ENCODE measurements at regions not wholly inside any gene's neighbourhood (a gene's known extent, or its start where the extent isn't known, plus 50 kb on each side); places are given as distances from the start of the nearest gene placed in this dataset.

DNA sequence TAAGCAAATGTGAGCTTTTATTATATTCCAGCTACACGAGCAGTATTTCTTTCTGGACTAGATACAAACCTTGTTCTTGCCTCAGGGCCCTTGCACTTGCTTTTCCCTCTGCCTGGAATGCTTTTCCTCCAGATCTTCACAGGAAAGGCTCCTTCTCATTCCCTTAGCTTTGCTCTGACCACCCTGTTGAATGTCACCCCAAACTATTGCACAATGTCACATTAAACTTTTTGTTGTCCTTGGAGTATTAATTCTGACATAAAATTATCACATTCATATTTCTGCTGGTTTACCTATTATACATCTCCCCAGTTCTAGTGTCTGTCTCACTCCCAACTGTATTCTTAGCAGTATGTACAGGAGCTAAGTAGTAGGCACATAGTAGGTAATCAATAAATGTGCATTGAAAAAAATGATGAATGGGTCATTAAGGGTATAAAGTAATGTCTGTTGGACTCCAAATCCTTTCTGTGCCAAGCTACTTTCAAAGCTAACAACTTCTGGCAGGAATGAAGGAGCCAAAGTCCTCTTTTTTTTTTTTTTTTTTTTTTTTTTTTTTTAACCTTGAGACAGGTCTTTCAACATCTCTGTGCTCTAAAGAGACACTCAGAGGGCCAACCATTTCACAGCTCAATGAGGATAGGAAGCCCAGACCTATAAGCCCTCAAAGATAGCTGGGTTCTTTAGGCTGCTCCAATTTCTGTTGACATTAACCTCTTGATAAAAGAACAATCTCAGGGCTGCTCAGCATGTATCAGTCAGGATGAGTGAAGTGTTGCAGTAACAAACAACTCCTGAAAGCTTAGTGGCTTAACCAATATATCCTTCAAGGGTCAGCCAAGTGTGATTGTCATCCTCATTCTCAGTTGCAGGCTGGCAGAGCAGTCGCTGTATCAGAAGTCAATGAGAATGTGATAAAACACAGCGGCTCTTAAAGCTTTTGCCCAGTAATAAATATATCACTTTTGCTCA, 424.4 kb upstream of the TBX3 start:
- TF ChIP-seq, protein P1, sequence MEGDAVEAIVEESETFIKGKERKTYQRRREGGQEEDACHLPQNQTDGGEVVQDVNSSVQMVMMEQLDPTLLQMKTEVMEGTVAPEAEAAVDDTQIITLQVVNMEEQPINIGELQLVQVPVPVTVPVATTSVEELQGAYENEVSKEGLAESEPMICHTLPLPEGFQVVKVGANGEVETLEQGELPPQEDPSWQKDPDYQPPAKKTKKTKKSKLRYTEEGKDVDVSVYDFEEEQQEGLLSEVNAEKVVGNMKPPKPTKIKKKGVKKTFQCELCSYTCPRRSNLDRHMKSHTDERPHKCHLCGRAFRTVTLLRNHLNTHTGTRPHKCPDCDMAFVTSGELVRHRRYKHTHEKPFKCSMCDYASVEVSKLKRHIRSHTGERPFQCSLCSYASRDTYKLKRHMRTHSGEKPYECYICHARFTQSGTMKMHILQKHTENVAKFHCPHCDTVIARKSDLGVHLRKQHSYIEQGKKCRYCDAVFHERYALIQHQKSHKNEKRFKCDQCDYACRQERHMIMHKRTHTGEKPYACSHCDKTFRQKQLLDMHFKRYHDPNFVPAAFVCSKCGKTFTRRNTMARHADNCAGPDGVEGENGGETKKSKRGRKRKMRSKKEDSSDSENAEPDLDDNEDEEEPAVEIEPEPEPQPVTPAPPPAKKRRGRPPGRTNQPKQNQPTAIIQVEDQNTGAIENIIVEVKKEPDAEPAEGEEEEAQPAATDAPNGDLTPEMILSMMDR (IDR thresholded peaks at IDR 0.05; ENCODE audit: borderline replicate concordance, insufficient read depth, low read depth, low read length), result no peak
- no peak overlapping the region for H3K4me3 ChIP-seq (ENCODE audit: low read depth, low read length)

DNA sequence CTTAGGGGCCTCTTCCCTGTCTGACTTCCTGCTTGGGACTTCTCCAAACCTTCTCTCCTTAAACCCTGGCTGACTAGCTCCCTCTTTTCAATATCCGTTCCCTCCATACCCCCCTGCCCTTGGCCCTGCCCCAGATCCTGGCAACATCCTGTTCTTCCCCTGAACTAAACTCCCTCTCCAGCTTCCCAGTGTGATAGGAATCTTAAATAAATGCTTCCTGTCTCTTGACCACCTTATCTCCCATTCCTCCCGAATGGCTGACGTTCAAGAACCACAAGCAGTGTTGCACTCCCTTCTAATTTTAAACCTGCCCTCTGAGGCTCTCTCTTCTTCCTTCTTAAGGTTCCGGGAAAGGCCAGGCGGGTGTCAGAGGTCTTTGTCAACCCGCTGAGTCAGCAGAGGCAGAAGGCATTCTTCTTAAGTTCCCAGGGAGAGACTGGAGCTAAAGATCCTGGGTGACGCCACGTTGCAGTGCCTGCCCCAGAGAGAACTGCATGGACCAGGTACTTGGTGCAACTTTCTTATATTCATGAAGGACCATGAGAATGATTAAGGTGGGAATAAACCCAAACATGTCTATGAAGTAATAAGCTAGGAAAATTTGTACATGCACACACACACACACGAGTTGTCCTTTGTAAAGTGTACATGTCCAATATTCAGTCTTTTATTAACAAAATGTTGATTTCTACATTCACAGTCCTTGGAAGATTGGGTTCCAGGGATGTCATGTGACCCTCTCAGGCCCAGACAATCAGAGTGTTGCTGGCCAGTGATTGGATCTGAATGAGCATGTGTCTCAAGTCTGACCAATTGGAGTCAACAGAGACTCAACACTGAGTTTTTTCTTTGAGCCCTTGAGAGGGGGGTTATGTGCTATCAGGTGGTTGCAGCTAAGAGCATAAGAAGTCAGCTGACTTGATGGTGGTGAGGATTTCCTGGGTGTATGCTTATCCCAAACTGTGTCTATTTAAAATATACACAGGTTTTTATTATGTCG, 420.2 kb upstream of the TBX3 start:
- TF ChIP-seq, protein P1 (IDR thresholded peaks at IDR 0.05; ENCODE audit: borderline replicate concordance, insufficient read depth, low read depth, low read length), result no peak
- no peak overlapping the region for H3K4me3 ChIP-seq (ENCODE audit: low read depth, low read length)

DNA sequence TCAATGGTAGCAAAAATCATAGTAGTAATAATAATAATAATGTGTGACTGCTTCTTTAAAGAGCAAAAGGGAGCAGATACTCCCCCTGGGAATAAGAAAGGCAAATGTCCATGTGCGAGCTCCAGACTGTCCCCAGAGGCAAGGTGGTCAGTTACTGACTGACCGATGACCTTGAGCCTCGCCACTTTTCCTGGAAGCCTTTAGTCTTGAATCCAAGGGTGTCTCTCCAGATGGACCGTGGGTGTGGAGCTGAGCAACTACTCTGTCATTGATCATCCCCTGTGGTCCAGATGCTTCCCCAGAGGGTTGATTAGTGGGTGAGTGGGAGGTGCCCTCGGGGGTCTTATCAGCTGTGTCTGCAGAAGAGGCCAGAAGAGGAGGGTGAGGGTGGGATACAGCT, 418.5 kb upstream of the TBX3 start:
- H3K4me3 ChIP-seq (ENCODE audit: low read depth, low read length), result no peak overlapping the region
- TF ChIP-seq, protein P1 (IDR thresholded peaks at IDR 0.05; ENCODE audit: borderline replicate concordance, insufficient read depth, low read depth, low read length), result no peak

DNA sequence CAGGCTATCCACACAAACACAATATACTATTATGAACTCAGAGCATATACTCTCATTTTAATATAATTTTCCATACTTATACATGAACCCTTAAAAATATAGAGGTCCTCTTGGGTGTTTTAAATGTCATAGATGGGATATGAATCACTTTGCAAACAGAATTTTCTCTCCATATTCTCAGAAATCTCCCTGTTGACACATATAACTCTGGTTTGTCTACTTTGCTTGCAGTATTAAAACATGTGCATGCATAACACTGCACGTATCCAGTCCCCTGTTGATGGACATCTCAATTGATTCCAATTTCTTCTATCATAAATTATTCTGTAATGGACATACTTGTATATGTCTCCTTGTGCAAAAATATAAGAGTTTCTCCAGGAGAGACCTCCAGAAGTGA, 417.5 kb upstream of the TBX3 start:
- TF ChIP-seq, protein P1 (IDR thresholded peaks at IDR 0.05; ENCODE audit: borderline replicate concordance, insufficient read depth, low read depth, low read length), result no peak
- H3K4me3 ChIP-seq (ENCODE audit: low read depth, low read length), result no peak overlapping the region

DNA sequence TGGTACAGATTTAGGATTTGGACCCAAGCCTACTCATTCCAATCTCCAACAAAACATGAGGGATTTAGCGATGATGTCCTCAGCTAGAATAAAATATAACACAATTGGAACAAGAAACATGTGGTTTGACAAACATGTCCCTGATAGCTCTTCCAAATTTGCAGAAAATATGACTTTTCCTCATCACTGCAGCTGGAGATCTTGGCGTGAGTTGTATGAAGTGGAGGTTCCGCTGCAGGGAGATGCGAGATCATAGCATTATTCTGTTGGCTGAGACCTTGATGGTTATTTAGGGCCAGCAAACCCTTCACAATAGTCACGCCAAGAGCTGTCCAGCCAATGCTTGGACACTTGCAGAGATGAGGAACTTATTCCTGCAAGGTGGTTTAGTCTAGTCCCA, 413.4 kb upstream of the TBX3 start:
- no peak overlapping the region for H3K4me3 ChIP-seq (ENCODE audit: low read depth, low read length)
- TF ChIP-seq, protein P1 (IDR thresholded peaks at IDR 0.05; ENCODE audit: borderline replicate concordance, insufficient read depth, low read depth, low read length), result no peak

DNA sequence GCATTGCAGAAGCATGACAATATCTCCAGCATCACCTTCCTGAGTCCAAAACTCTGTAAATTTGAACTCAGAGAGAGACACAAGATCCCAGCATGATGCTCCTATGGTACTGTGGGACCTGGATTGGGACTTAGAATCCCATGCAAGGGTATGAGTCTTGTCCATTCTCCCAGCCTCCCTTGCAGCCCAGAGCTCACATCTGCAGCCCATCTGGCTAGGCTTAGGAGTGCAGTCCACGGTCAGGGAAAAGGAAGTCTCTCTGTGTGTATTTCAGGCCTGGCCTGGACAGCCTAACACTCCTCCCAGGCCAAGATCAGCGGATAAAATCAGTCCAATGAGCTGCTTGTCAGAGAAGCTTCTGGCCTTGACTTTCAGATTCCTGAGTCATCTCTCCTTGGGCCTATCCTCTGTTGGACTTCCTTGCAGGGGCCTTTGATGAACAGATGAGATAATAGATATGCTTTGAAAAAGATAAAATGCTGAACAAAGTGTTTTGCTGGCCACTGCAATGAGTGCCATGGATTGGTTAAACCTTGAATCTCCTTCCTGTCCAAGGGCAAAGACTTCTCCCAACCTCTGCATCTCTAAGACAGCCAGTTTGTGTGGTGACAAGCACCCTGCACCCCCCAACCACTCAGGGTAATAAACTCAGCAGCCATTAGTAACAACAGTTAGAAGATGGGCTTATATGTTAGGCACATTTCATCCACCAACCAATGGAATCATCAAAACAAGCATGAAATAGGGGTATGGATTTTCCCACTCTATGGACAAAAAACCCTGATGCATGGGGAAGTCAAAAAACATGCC, 412.8 kb upstream of the TBX3 start:
- TF ChIP-seq, protein P1 (IDR thresholded peaks at IDR 0.05; ENCODE audit: borderline replicate concordance, insufficient read depth, low read depth, low read length), result no peak

More for the DNA sequence above, 412.8 kb upstream of the TBX3 start:
- H3K4me3 ChIP-seq (ENCODE audit: low read depth, low read length), result no peak overlapping the region

Measured in GM12875 (cell line).